Peyer's patch (tissue), 4 donors: ENCODE measurements at regions not wholly inside any gene's neighbourhood (a gene's known extent, or its start where the extent isn't known, plus 50 kb on each side); places are given as distances from the start of the nearest gene placed in this dataset.

ENCODE experiments used
- DNase-seq, 3 donors: peaks; one replicate each; pipeline ENCODE4 v3.0.0-alpha.2; 2017 to 2019
- H3K27ac ChIP-seq, 4 donors: fragments of 200-600 bp; sonication (generic); one replicate each; pipeline ENCODE4 v1.5.1; 2016 to 2019
- H3K27me3 ChIP-seq, 2 donors: fragments of 200-600 bp; sonication (generic); one replicate each; pipeline ENCODE4 v1.5.1; 2019
- H3K36me3 ChIP-seq, 3 donors: fragments of 200-600 bp; sonication (generic); one replicate each; pipeline ENCODE4 v1.5.1; 2016 to 2019
- H3K4me1 ChIP-seq, 4 donors: fragments of 200-600 bp; sonication (generic); one replicate each; pipeline ENCODE4 v1.5.1; 2016 to 2019
- H3K4me3 ChIP-seq, 4 donors: fragments of 200-600 bp; sonication (generic); 1 replicate in 3 of 4; 2 replicates in 1 of 4; pipeline ENCODE4 v1.5.1; 2016 to 2019; ENCODE audit warnings: mild to moderate bottlenecking in 1 of 4
- H3K9me3 ChIP-seq, 4 donors: fragments of 200-600 bp; sonication (generic); one replicate each; pipeline ENCODE4 v1.5.1; 2016 to 2019; ENCODE audit warnings: mild to moderate bottlenecking in 1 of 4
- POLR2A ChIP-seq, 2 donors: fragments of 450-650 bp; IDR thresholded peaks; one replicate each; pipeline ENCODE4 v1.5.1; 2017; ENCODE audit warnings: antibody characterized with exemption in 2 of 2, mild to moderate bottlenecking in 2 of 2, moderate library complexity in 2 of 2
- TF ChIP-seq, protein P1 (sequence below), 6 experiments: fragments of 450-650 bp in 4 of 6; fragments of 200-600 bp in 2 of 6; sonication (generic) in 1 of 6; IDR thresholded peaks; one replicate each; pipeline ENCODE4 v1.5.1; 2017 to 2019; ENCODE audit warnings: antibody characterized with exemption in 6 of 6, mild to moderate bottlenecking in 3 of 6, moderate library complexity in 1 of 6

DNA sequence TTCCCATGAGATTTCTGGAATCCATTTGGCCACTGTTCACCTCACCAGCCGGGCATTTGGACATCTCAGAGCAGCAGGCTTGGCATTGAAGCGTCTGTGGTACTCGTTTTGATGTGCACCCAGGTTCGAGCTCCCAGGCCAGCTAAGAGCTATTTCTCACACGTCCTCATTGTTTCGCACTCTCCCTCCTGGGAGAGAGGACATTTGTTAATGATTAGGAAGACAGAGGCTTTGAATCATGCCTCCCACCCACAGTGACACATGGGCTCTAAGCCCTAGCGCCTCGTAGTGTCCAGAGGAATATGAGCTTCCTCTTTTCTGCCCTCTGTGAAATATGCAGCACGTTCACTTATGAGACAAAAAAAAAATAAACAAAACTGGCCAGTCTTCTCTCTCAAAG is 361.8 kb downstream of the RND3 start:
- no peak overlapping the region for H3K4me3 ChIP-seq
- DNase-seq, result no peak
- H3K36me3 ChIP-seq, result no peaks in the 10 kb centered on the region
- no peaks in the 10 kb centered on the region for H3K9me3 ChIP-seq
- no peaks in the 10 kb centered on the region for H3K27me3 ChIP-seq
- H3K4me1 ChIP-seq, result no peaks in the 10 kb centered on the region
- H3K27ac ChIP-seq, result no peak overlapping the region
- TF ChIP-seq, protein P1, sequence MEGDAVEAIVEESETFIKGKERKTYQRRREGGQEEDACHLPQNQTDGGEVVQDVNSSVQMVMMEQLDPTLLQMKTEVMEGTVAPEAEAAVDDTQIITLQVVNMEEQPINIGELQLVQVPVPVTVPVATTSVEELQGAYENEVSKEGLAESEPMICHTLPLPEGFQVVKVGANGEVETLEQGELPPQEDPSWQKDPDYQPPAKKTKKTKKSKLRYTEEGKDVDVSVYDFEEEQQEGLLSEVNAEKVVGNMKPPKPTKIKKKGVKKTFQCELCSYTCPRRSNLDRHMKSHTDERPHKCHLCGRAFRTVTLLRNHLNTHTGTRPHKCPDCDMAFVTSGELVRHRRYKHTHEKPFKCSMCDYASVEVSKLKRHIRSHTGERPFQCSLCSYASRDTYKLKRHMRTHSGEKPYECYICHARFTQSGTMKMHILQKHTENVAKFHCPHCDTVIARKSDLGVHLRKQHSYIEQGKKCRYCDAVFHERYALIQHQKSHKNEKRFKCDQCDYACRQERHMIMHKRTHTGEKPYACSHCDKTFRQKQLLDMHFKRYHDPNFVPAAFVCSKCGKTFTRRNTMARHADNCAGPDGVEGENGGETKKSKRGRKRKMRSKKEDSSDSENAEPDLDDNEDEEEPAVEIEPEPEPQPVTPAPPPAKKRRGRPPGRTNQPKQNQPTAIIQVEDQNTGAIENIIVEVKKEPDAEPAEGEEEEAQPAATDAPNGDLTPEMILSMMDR (IDR thresholded peaks at IDR 0.05), result no peak
- TF ChIP-seq POLR2A (IDR thresholded peaks at IDR 0.05), result no peak

DNA sequence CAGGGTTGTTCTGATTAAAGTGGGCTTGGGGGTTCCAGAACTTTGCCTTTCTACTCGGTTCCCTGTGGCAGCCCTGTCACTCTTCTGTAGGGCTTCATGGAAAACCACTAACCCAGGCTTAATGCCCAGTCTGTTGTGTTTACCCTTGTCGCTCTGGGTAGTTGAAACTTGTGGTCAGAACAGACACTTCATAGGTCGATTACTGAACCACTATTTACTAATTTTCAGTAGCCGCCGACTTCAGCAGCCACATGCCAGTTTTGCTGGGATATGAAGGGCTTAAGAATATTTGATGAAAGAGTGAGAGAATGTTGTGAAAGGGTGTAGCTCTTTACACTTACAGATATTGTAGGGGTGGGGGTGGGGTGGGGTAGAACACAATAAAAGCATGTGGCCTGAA is 362.3 kb downstream of the RND3 start:
- DNase-seq, result no peak
- H3K4me3 ChIP-seq, result no peak overlapping the region
- H3K27ac ChIP-seq, result no peak overlapping the region
- no peaks in the 10 kb centered on the region for H3K4me1 ChIP-seq
- no peaks in the 10 kb centered on the region for H3K9me3 ChIP-seq
- H3K36me3 ChIP-seq, result no peaks in the 10 kb centered on the region
- H3K27me3 ChIP-seq, result no peaks in the 10 kb centered on the region
- no peak for TF ChIP-seq POLR2A (IDR thresholded peaks at IDR 0.05)
- TF ChIP-seq, protein P1 (IDR thresholded peaks at IDR 0.05), result no peak

DNA sequence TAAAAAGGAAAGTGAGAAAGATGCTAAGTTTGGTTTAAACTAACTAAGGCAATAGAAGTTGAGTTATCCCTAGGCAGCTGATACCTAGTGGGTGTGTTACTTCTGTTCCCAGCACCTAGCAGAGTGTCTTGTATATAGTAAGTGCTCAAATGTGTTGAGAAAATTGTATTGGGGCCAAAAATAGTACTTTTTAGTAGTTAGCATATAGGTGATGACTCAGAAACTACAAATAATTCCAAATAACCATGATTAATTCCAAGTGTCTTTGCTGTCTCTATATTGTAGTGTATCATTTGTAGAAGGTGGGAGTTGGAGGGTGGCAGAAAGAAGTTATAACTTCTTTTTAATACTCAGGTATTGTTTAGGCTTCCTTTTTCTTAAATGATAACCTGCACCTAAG is 362.7 kb downstream of the RND3 start:
- Histone ChIP-seq H3K4me3 (no peak overlapping the region), H3K27me3 (no peaks in the 10 kb centered on the region), H3K27ac (no peak overlapping the region), H3K9me3 (no peaks in the 10 kb centered on the region), H3K4me1 (no peaks in the 10 kb centered on the region), H3K36me3 (no peaks in the 10 kb centered on the region)
- no peak for TF ChIP-seq POLR2A (IDR thresholded peaks at IDR 0.05)
- TF ChIP-seq, protein P1 (IDR thresholded peaks at IDR 0.05), result no peak
- DNase-seq, result no peak

DNA sequence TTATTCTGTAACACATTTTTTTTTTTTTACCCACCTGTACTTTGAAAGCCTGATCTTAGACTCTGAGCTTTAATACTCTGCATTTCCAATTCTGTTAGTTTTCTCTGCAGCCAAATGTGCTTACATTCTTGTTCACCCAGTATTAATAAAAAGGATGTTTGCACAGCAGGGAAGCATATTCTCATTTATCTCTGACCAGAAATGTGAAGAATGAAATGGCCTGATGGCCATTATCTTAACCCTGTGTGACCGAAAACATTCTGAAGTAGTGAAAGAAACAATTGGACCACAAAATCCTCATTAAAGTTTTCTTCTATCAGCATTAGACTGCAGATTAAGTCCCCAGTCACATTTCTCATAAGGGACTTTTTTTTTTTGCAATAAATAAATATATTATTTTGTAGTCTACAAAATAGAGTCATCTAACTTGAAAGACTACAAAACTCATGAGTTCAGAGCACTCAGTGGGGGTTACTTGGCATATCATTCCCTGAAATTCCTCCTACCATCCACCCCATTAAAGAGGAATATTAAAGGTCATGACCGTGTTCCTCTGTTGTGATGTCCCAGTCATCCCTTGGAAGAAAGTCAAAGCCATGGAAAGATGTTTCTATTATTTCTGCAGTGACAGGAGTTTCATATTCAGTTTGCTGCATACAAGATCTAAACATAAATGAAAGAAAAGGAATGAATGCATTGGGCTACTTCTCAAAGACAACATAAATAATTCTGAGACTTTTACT is 364.4 kb downstream of the RND3 start:
- TF ChIP-seq, protein P1 (IDR thresholded peaks at IDR 0.05), result no peak
- no peak for TF ChIP-seq POLR2A (IDR thresholded peaks at IDR 0.05)
- H3K9me3 ChIP-seq, result no peaks in the 10 kb centered on the region
- no peaks in the 10 kb centered on the region for H3K4me1 ChIP-seq
- H3K27me3 ChIP-seq, result no peaks in the 10 kb centered on the region
- no peak overlapping the region for H3K4me3 ChIP-seq
- H3K27ac ChIP-seq, result no peak overlapping the region
- H3K36me3 ChIP-seq, result no peaks in the 10 kb centered on the region
- DNase-seq, result no peak

DNA sequence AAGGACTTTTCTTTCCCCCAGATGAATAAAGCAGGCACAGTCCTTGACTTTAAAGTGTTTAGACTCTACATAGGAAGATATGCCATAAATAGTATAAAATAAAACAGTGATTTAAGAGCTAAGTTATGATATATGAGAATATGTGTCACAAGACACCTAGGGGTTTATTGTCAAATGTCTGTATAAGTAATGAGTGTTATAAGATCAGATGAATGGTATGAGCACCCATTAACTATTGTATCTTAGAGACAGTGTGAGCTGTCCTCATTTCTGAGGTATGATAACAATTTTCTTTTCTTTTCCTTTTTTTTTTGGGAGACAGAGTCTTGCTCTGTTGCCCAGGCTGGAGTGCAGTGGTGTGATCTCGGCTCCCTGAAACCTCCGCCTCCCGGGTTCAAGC is 365.3 kb downstream of the RND3 start:
- Histone ChIP-seq H3K9me3 (no peaks in the 10 kb centered on the region), H3K4me1 (no peaks in the 10 kb centered on the region), H3K36me3 (no peaks in the 10 kb centered on the region), H3K4me3 (no peak overlapping the region), H3K27ac (no peak overlapping the region), H3K27me3 (no peaks in the 10 kb centered on the region)
- TF ChIP-seq, protein P1 (IDR thresholded peaks at IDR 0.05), result no peak
- no peak for TF ChIP-seq POLR2A (IDR thresholded peaks at IDR 0.05)
- DNase-seq, result no peak
